NCI-H2081 (cell line): ENCODE measurements at regions not wholly inside any gene's neighbourhood (a gene's known extent, or its start where the extent isn't known, plus 50 kb on each side); places are given as distances from the start of the nearest gene placed in this dataset.

Experiments used
- DNase-seq, 2 experiments: peaks; one replicate each; lab custom pipeline; 2025; lab: John Stamatoyannopoulos, UW

GRCh38 chr12:76706761-76707160 lies 57.2 kb upstream of the ZDHHC17 start:
- DNase-seq: no peak

GRCh38 chr12:76707772-76708171 lies 56.1 kb upstream of the ZDHHC17 start:
- DNase-seq: no peak

GRCh38 chr12:76708296-76708695 lies 55.6 kb upstream of the ZDHHC17 start:
- DNase-seq: no peak

- DNase-seq: no peak
These were observed 52.7 kb upstream of the ZDHHC17 start for GRCh38 chr12:76711241-76711640.

GRCh38 chr12:76713130-76713529 lies 50.8 kb upstream of the ZDHHC17 start:
- DNase-seq: no peak

- no peak for DNase-seq
These were observed 49.9 kb upstream of the ZDHHC17 start for GRCh38 chr12:76713986-76714385.
